ENCODE measurements at regions not wholly inside any gene's neighbourhood (a gene's known extent, or its start where the extent isn't known, plus 50 kb on each side); places are given as distances from the start of the nearest gene placed in this dataset.

GRCh38 chr6:120774275-120774674, 560.0 kb downstream of the TBC1D32 start:
- H3K27me3 Mint-ChIP-seq (ENCODE audit: insufficient read depth, low read depth, poor library complexity): no peaks in the 10 kb centered on the region
- Histone ChIP-seq H3K36me3 (ENCODE audit: insufficient read depth) (no peaks in the 10 kb centered on the region), H2AFZ (no peak overlapping the region), H3K4me2 (no peak overlapping the region), H3K79me2 (replicated peaks; ENCODE audit: insufficient read depth) (no peaks in the 10 kb centered on the region), H3K4me1 (ENCODE audit: insufficient read depth) (no peaks in the 10 kb centered on the region), H3K27me3 (ENCODE audit: insufficient read depth) (no peaks in the 10 kb centered on the region), H3K4me3 (no peak overlapping the region), H3K9me2 (ENCODE audit: insufficient read depth) (no peaks in the 10 kb centered on the region; the same call in 1 of the 2 replicates), H4K20me1 (replicated peaks; ENCODE audit: insufficient read depth) (no peaks in the 10 kb centered on the region), H3F3A (replicated peaks; ENCODE audit: low read depth) (no peaks in the 10 kb centered on the region), H3K27ac (ENCODE audit: low read depth) (no peak overlapping the region)
- peaks cover 7% of the 10 kb centered on the region for H3K9me3 Mint-ChIP-seq
- H3K4me3 Mint-ChIP-seq: no peak overlapping the region
- DNase-seq (ENCODE audit: low spot score) (no peak), ATAC-seq (no peak)
- TF ChIP-seq EZH2phosphoT487 (IDR thresholded peaks at IDR 0.05; ENCODE audit: unreplicated experiment): no peak
- TF ChIP-seq NANOG (IDR thresholded peaks at IDR 0.05; ENCODE audit: borderline replicate concordance): no peak
- no peak for TF ChIP-seq EZH2 (IDR thresholded peaks at IDR 0.05; ENCODE audit: low read depth, unreplicated experiment)
- no peak for TF ChIP-seq ZNF331 (CRISPR knock-in tag; IDR thresholded peaks at IDR 0.05; ENCODE audit: low read depth)
- no peak for TF ChIP-seq REST (IDR thresholded peaks at IDR 0.05; ENCODE audit: unreplicated experiment)
- TF ChIP-seq CREB1 (CRISPR knock-in tag; IDR thresholded peaks at IDR 0.05; ENCODE audit: low read depth): no peak
- TF ChIP-seq STAT1 (IDR thresholded peaks at IDR 0.05; ENCODE audit: unreplicated experiment): no peak
- TF ChIP-seq ZNF462 (CRISPR knock-in tag; IDR thresholded peaks at IDR 0.05): no peak
- no peak for TF ChIP-seq POLR2AphosphoS5 (IDR thresholded peaks at IDR 0.05; ENCODE audit: low read depth)
- TF ChIP-seq JUNB (IDR thresholded peaks at IDR 0.05; ENCODE audit: unreplicated experiment): no peak
- TF ChIP-seq CTCF (conservative IDR thresholded peaks at IDR 0.05; ENCODE audit: low read depth in 2 of 2): no peak
- TF ChIP-seq ZNF114 (CRISPR knock-in tag; IDR thresholded peaks at IDR 0.05): no peak
- no peak for TF ChIP-seq ETS1 (IDR thresholded peaks at IDR 0.05)
- no peaks in the 10 kb centered on the region for H3K4me1 Mint-ChIP-seq
- no peak overlapping the region for H3K27ac Mint-ChIP-seq
- peaks cover 8% of the 10 kb centered on the region for H3K36me3 Mint-ChIP-seq (ENCODE audit: low read depth)
